ENCODE measurements at regions not wholly inside any gene's neighbourhood (a gene's known extent, or its start where the extent isn't known, plus 50 kb on each side); places are given as distances from the start of the nearest gene placed in this dataset.

- DNase-seq: no peak
- Histone ChIP-seq H3K14ac (replicated peaks; ENCODE audit: low read depth, low read length) (no peak overlapping the region), H2AK9ac (replicated peaks; ENCODE audit: low read depth, low read length, poor library complexity) (peak overlapping the region; percentile 76), H3K56ac (ENCODE audit: extremely low read depth, insufficient read depth, low read length) (no peak overlapping the region), H3K4me2 (ENCODE audit: low read depth, low read length) (no peak overlapping the region), H2AK5ac (ENCODE audit: low read depth, low read length) (no peak overlapping the region; the same call in 1 of the 2 replicates), H3K4me3 (ENCODE audit: insufficient read depth, low read depth, low read length) (no peak overlapping the region), H3K27ac (ENCODE audit: insufficient read depth, low read length) (no peak overlapping the region), H3K79me1 (ENCODE audit: low read depth in 1 of 2, low read length in 2 of 2) (no peaks in the 10 kb centered on the region), H3K27me3 (ENCODE audit: control insufficient read depth, insufficient read depth, low read length) (peaks cover 5% of the 10 kb centered on the region; the same call in 1 of the 2 replicates), H3K18ac (ENCODE audit: low read depth, low read length) (no peak overlapping the region), H4K8ac (ENCODE audit: low read depth in 2 of 2, low read length in 2 of 2) (no peak overlapping the region), H3K9me3 (ENCODE audit: control insufficient read depth, insufficient read depth, low read length) (no peaks in the 10 kb centered on the region), H4K5ac (ENCODE audit: low read depth, low read length) (no peak overlapping the region), H2BK15ac (ENCODE audit: low read depth, low read length) (no peak overlapping the region), H4K20me1 (ENCODE audit: insufficient read depth, low read length) (no peaks in the 10 kb centered on the region), H4K91ac (ENCODE audit: insufficient read depth, low read depth, low read length) (no peak overlapping the region), H2BK120ac (ENCODE audit: low read depth, low read length) (no peak overlapping the region), H3K9ac (ENCODE audit: low read depth, low read length) (no peak overlapping the region), H2BK5ac (ENCODE audit: low read depth, low read length, poor library complexity, severe bottlenecking) (no peak overlapping the region), H3K36me3 (ENCODE audit: control insufficient read depth, insufficient read depth, low read length) (no peaks in the 10 kb centered on the region), H3K4ac (ENCODE audit: low read depth, low read length) (no peak overlapping the region), H2AFZ (replicated peaks; ENCODE audit: low read length, poor library complexity) (no peak overlapping the region), H3K23ac (ENCODE audit: low read depth, low read length) (no peak overlapping the region), H3K4me1 (ENCODE audit: control insufficient read depth, insufficient read depth, low read length) (no peaks in the 10 kb centered on the region), H3K9me1 (ENCODE audit: insufficient read depth, low read length) (peaks cover 3% of the 10 kb centered on the region; the same call in 1 of the 2 replicates), H2BK20ac (ENCODE audit: low read depth, low read length) (no peak overlapping the region)
- POLR2A ChIA-PET (ENCODE audit: unreplicated experiment): no interaction called here
- dilution Hi-C loops (cut with HindIII; ENCODE audit: low sequenced_read_pairs, unreplicated experiment) (no loop called here), intact Hi-C loops (cut with micrococcal nuclease) (no loop called here), in situ Hi-C loops (cut with MboI; ENCODE audit: low sequenced_read_pairs) (no loop called here)
- TF ChIP-seq NFE2L2 (IDR thresholded peaks at IDR 0.05; ENCODE audit: low read depth, low read length): no peak
- no peak for TF ChIP-seq USF2 (IDR thresholded peaks at IDR 0.05; ENCODE audit: low read depth, low read length)
- no peak for TF ChIP-seq SMC3 (IDR thresholded peaks at IDR 0.05; ENCODE audit: low read depth, low read length)
- TF ChIP-seq ELK1 (IDR thresholded peaks at IDR 0.05; ENCODE audit: borderline replicate concordance, low read depth, low read length): no peak
- no peak for TF ChIP-seq CHD1 (IDR thresholded peaks at IDR 0.05; ENCODE audit: low read depth, low read length)
- no peak for TF ChIP-seq MAFK (IDR thresholded peaks at IDR 0.05; ENCODE audit: low read depth, low read length)
- TF ChIP-seq RAD21 (IDR thresholded peaks at IDR 0.05; ENCODE audit: low read length): no peak
- no peak for TF ChIP-seq POLR2A (IDR thresholded peaks at IDR 0.05; ENCODE audit: low read depth, low read length)
- TF ChIP-seq BHLHE40 (IDR thresholded peaks at IDR 0.05; ENCODE audit: low read depth, low read length): no peak
- TF ChIP-seq MAZ (IDR thresholded peaks at IDR 0.05; ENCODE audit: borderline replicate concordance, low read depth, low read length): no peak
- no peak for TF ChIP-seq RCOR1 (IDR thresholded peaks at IDR 0.05; ENCODE audit: insufficient replicate concordance, low read length)
- TF ChIP-seq CTCF (conservative IDR thresholded peaks at IDR 0.05; ENCODE audit: low read depth, low read length): no peak
- TF ChIP-seq CEBPB (IDR thresholded peaks at IDR 0.05; ENCODE audit: low read depth, low read length): no peak
- no TSS peak for BruUV-seq (replicated peaks)
- ATAC-seq (ENCODE audit: low read depth): no peak
- 71% methylated on average over 5 of the region's 10 CpGs; no CpG with 5 or more reads in 1 of the 2 experiments for WGBS, 2 experiments (ENCODE audit: extremely low coverage in 2 of 2, insufficient read length in 1 of 2)
- CTCF ChIA-PET: no interaction called here
Measured at GRCh38 chr5:173794901-173795416, 93.2 kb upstream of the CPEB4 start.
